Karpas-422 (cell line): ENCODE measurements at regions not wholly inside any gene's neighbourhood (a gene's known extent, or its start where the extent isn't known, plus 50 kb on each side); places are given as distances from the start of the nearest gene placed in this dataset.
"Not testable (repeated sequence)": the region's sequence is repeated elsewhere in the genome, so short reads cannot be mapped to it uniquely, and the experiment has no call there.

ENCODE experiments used
- DNase-seq: peaks from one replicate; pipeline ENCODE4 v3.0.0-alpha.2; 2015
- H2AFZ ChIP-seq: fragments of 200-600 bp; sonication (generic); 2 replicates; pipeline ENCODE4 v1.6.1; 2014; ENCODE audit warnings: antibody characterized with exemption, low read length, mixed read lengths
- H3K27ac ChIP-seq: fragments of 200-600 bp; sonication (generic); 2 replicates; pipeline ENCODE4 v1.5.1; 2014; ENCODE audit warnings: mild to moderate bottlenecking, low read length, moderate library complexity
- H3K27me3 ChIP-seq: fragments of 200-600 bp; sonication (generic); 2 replicates; pipeline ENCODE4 v1.6.1; 2014; ENCODE audit warnings: low read length, mixed read lengths
- H3K36me3 ChIP-seq: fragments of 200-600 bp; sonication (generic); 2 replicates; pipeline ENCODE4 v1.6.1; 2014; ENCODE audit warnings: low read length, mixed read lengths; ENCODE audit not compliant: insufficient read depth
- H3K4me1 ChIP-seq: fragments of 200-600 bp; sonication (generic); 2 replicates; pipeline ENCODE4 v1.6.1; 2014; ENCODE audit warnings: mild to moderate bottlenecking, low read length, mixed read lengths
- H3K4me2 ChIP-seq: fragments of 200-600 bp; sonication (generic); 2 replicates; pipeline ENCODE4 v1.6.1; 2014; ENCODE audit warnings: low read length, low read depth, mild to moderate bottlenecking; ENCODE audit not compliant: poor library complexity, severe bottlenecking
- H3K4me3 ChIP-seq: fragments of 200-600 bp; sonication (generic); 2 replicates; pipeline ENCODE4 v1.5.1; 2014; ENCODE audit warnings: mild to moderate bottlenecking, antibody characterized with exemption, low read length, mixed read lengths
- H3K79me2 ChIP-seq: fragments of 200-600 bp; sonication (generic); 2 replicates; pipeline ENCODE4 v1.6.1; 2014; ENCODE audit warnings: mild to moderate bottlenecking, low read length, mixed read lengths
- H3K9ac ChIP-seq: fragments of 200-600 bp; sonication (generic); 2 replicates; pipeline ENCODE4 v1.6.0; 2014; ENCODE audit warnings: low read length
- H3K9me2 ChIP-seq: fragments of 200-600 bp; sonication (generic), shearing (Covaris generic); replicated peaks from 2 replicates; pipeline ENCODE4 v1.6.0; 2014; ENCODE audit warnings: mild to moderate bottlenecking, low read length, moderate library complexity; ENCODE audit not compliant: insufficient read depth
- H3K9me3 ChIP-seq: fragments of 300-700, 200-600 bp; sonication (generic); 2 replicates; pipeline ENCODE4 v1.6.1; 2014; ENCODE audit warnings: low read length, mixed read lengths
- H4K20me1 ChIP-seq: fragments of 200-600 bp; sonication (generic); 2 replicates; pipeline ENCODE4 v1.6.1; 2014; ENCODE audit warnings: mild to moderate bottlenecking, antibody characterized with exemption, low read length, low read depth; ENCODE audit not compliant: insufficient read depth

DNA sequence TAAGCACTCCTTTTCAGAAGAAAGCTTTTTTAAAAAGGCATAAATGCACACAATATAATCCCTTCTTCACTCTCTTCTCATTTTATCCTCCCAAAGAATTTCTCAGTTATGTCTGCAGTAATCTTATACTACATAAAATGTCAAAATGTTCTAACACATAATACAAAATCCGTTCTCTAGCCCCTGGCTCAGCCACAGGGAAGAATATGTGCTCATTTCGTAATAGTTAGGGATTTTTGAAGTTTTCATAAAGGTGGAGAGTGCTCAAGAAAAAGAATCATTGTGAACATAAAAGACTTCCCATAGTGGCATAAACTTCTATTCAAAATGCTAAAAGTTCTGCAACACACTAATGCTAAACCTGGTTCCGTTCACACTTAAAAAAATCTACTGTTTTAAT, 1410.7 kb upstream of the C9orf72 start:
- no peaks in the 10 kb centered on the region for H3K27me3 ChIP-seq
- peaks cover 6% of the 10 kb centered on the region; the same call in 1 of the 2 replicates for H3K9me2 ChIP-seq
- no peak overlapping the region for H3K27ac ChIP-seq
- no peak overlapping the region for H3K9ac ChIP-seq
- no peak overlapping the region for H3K4me2 ChIP-seq
- no peaks in the 10 kb centered on the region for H3K4me1 ChIP-seq
- H3K4me3 ChIP-seq: no peak overlapping the region
- no peaks in the 10 kb centered on the region for H3K36me3 ChIP-seq
- no peak overlapping the region for H2AFZ ChIP-seq
- no peaks in the 10 kb centered on the region for H3K79me2 ChIP-seq
- H3K9me3 ChIP-seq: peaks cover 3% of the 10 kb centered on the region; the same call in 1 of the 2 replicates
- H4K20me1 ChIP-seq: no peaks in the 10 kb centered on the region
- DNase-seq: no peak

DNA sequence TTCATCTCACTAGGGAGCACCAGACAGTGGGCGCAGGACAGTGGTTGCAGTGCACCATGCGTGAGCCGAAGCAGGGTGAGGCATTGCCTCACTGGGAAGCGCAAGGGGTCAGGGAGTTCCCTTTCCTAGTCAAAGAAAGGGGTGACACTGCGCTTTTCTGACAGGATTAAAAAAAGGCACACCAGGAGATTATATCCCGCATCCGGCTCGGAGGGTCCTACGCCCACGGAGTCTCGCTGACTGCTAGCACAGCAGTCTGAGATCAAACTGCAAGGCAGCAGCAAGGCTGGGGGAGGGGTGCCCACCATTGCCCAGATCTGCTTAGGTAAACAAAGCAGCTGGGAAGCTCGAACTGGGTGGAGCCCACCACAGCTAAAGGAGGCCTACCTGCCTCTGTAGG, 1416.7 kb upstream of the C9orf72 start:
- not testable (repeated sequence) for H3K9me3 ChIP-seq, H3K9ac ChIP-seq, H3K27me3 ChIP-seq, H3K79me2 ChIP-seq, DNase-seq, H2AFZ ChIP-seq, H3K36me3 ChIP-seq, H3K4me2 ChIP-seq, H3K9me2 ChIP-seq, H3K4me1 ChIP-seq, H3K4me3 ChIP-seq, H4K20me1 ChIP-seq, H3K27ac ChIP-seq

DNA sequence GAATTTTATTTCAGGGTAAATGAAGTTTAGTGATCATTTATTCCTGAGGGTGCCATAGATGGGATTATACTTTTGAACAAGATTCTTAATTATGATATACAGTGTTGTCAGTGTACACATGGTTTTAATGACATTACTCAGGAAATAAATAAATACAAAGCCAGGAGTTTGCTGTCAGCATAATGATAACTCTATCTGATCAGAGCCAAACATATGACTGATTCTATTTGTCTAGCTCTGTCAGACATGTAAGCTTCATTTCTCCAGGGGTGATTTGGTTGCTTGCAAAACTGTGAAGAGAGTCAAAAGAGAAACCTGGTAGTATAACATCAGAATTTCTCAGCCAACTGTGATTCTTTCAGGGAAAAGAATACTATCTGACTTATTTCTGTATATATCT, 1425.8 kb upstream of the C9orf72 start:
- Histone ChIP-seq H3K4me2 (no peak overlapping the region), H3K27ac (no peak overlapping the region), H2AFZ (no peak overlapping the region), H3K79me2 (no peaks in the 10 kb centered on the region), H3K9me3 (no peaks in the 10 kb centered on the region), H3K9ac (no peak overlapping the region), H3K4me1 (no peaks in the 10 kb centered on the region), H3K9me2 (no peaks in the 10 kb centered on the region), H4K20me1 (no peaks in the 10 kb centered on the region), H3K36me3 (no peaks in the 10 kb centered on the region), H3K4me3 (no peak overlapping the region), H3K27me3 (no peaks in the 10 kb centered on the region)
- DNase-seq: no peak

DNA sequence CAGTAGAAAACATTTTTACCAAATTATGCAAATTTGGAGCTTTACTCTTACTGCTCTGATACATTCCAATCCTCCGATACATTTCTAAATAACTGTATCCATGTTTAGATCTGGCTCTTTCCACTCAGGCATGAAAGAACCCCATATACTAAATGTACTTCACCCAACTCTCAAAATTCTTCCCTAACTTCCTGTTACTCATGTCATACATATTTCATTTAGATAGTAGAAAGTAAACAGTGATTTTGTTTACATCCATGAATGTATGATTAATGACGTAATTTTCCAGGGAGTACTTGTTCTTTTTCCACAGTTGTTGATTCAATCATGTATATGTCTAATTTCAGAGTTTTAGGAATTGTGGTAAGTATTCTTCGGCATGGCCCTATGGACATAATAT, 1426.5 kb upstream of the C9orf72 start:
- Histone ChIP-seq H3K9ac (no peak overlapping the region), H3K27me3 (no peaks in the 10 kb centered on the region), H3K4me1 (no peaks in the 10 kb centered on the region), H3K36me3 (no peaks in the 10 kb centered on the region), H3K79me2 (no peaks in the 10 kb centered on the region), H4K20me1 (no peaks in the 10 kb centered on the region), H3K27ac (no peak overlapping the region), H3K4me3 (no peak overlapping the region), H3K4me2 (no peak overlapping the region), H2AFZ (no peak overlapping the region), H3K9me2 (no peaks in the 10 kb centered on the region), H3K9me3 (peaks cover 5% of the 10 kb centered on the region; the same call in 1 of the 2 replicates)
- DNase-seq: no peak

DNA sequence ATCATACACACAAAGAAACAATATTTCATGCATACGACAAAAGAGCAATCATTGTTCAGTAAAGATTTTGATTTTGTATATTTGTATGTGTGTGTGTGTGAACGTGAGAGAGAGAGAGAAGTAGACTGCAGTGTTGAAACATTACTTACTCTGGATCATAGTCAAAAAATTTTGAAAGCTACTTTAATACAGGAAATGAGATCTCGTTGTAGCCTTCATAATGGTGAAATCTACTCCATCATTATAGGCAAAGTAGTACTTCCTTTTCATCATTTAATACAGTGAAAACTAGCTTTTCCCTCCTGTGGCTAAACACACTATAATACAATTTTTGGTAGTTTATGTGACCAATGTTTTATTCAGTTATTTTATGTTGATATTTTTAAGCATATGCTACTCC, 1427.7 kb upstream of the C9orf72 start:
- H3K9me3 ChIP-seq: peaks cover 7% of the 10 kb centered on the region; the same call in 1 of the 2 replicates
- H2AFZ ChIP-seq: no peak overlapping the region
- no peaks in the 10 kb centered on the region for H3K4me1 ChIP-seq
- H4K20me1 ChIP-seq: no peaks in the 10 kb centered on the region
- H3K27me3 ChIP-seq: no peaks in the 10 kb centered on the region
- H3K9ac ChIP-seq: no peak overlapping the region
- no peak for DNase-seq
- no peak overlapping the region for H3K4me3 ChIP-seq
- no peaks in the 10 kb centered on the region for H3K79me2 ChIP-seq
- H3K4me2 ChIP-seq: no peak overlapping the region
- H3K36me3 ChIP-seq: no peaks in the 10 kb centered on the region
- no peaks in the 10 kb centered on the region for H3K9me2 ChIP-seq
- no peak overlapping the region for H3K27ac ChIP-seq

DNA sequence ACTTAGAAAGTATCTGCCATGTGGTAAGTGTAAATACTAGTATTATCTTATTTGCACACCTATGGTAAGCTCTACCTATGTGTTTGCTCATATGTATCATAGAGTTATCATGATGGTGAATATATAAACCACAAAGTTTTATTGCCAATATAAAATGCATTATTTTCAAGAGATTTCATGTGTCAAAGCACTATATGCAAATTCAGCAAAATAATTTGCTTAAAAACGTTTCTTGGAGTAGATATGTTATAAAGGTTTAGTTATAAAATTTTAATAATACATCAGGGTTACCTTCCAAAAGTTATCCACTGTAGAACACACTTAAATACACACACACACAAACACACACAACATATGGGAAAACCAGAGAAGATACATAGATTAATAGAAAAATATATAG, 1431.7 kb upstream of the C9orf72 start:
- Histone ChIP-seq H4K20me1 (no peaks in the 10 kb centered on the region), H3K4me3 (no peak overlapping the region), H3K9ac (no peak overlapping the region), H3K27me3 (no peaks in the 10 kb centered on the region), H3K79me2 (no peaks in the 10 kb centered on the region), H3K36me3 (no peaks in the 10 kb centered on the region), H3K4me1 (no peaks in the 10 kb centered on the region), H2AFZ (no peak overlapping the region), H3K9me2 (no peaks in the 10 kb centered on the region), H3K9me3 (peaks cover 10% of the 10 kb centered on the region; the same call in 1 of the 2 replicates), H3K27ac (no peak overlapping the region), H3K4me2 (no peak overlapping the region)
- DNase-seq: no peak

DNA sequence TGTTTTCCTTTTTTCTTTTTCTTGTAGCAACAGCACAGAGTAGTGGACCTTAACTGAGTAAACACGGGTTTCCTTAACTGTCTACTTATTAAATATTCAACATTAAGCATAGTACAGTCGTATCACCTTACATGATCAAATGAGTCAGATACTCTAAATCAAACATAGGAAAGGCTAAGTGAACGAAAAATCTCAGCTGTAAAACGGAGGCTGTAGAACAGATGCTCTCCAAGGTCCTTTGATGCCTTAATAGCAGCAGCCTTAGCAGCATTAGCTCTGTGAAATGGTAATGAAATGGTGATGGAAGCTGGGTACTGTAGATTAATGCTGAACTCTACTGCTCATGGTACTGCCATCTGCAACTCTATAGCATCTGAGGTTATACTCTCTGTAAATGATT, 1433.3 kb upstream of the C9orf72 start:
- Histone ChIP-seq H3K4me1 (no peaks in the 10 kb centered on the region), H3K27ac (no peak overlapping the region), H3K36me3 (no peaks in the 10 kb centered on the region)

DNA sequence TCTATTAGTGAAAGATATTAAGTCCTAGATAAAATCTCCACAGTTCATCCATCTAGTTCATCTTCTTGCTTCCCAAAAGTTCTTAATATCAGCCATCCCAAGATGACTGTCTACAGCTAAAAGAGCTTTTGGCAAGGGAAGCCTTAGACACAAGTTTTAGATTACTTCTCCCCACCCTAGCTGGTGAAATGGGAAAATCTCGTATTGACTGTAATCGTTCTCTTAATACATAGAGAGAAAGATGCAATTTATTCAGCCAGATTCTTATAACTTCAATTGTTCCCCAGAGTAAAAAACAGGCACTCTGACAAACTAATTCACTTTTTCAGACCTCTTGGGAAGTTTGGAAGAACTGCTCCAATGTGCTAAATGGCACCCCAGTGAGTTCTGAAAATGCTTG, 1439.6 kb upstream of the C9orf72 start:
- Histone ChIP-seq H3K9me2 (no peaks in the 10 kb centered on the region), H3K79me2 (no peaks in the 10 kb centered on the region)
- no peak for DNase-seq

More for the DNA sequence above, 1433.3 kb upstream of the C9orf72 start:
- Histone ChIP-seq H3K4me3 (no peak overlapping the region), H3K9ac (no peak overlapping the region), H4K20me1 (no peaks in the 10 kb centered on the region), H3K4me2 (no peak overlapping the region), H3K9me3 (peaks cover 10% of the 10 kb centered on the region; the same call in 1 of the 2 replicates), H2AFZ (no peak overlapping the region), H3K27me3 (no peaks in the 10 kb centered on the region), H3K79me2 (no peaks in the 10 kb centered on the region), H3K9me2 (no peaks in the 10 kb centered on the region)
- no peak for DNase-seq

DNA sequence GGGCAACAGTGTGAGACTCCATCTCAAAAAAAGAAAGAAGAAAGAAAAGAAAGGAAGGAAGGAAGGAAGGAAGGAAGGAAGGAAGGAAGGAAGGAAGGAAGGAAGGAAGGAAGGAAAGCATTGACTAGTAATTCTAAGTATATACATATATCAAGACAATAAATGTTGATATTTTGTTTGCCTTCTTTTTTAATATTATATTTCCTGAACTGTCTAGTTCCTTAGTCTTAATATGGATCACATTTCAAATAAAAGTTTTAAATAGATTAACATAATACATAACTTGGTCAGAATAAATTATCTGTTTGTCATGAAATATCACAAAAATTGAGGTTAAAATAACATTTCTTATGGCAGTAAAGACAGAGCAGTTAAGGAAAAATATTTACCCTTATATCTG, 1448.4 kb upstream of the C9orf72 start:
- H3K79me2 ChIP-seq: no peaks in the 10 kb centered on the region
- no peaks in the 10 kb centered on the region for H3K9me3 ChIP-seq
- no peaks in the 10 kb centered on the region for H3K27me3 ChIP-seq
- H3K36me3 ChIP-seq: no peaks in the 10 kb centered on the region
- no peak overlapping the region for H3K4me3 ChIP-seq
- no peaks in the 10 kb centered on the region for H3K9me2 ChIP-seq
- H3K27ac ChIP-seq: no peak overlapping the region
- no peaks in the 10 kb centered on the region for H4K20me1 ChIP-seq
- DNase-seq: no peak
- no peaks in the 10 kb centered on the region for H3K4me1 ChIP-seq
- H2AFZ ChIP-seq: no peak overlapping the region
- no peak overlapping the region for H3K4me2 ChIP-seq
- no peak overlapping the region for H3K9ac ChIP-seq

More for the DNA sequence above, 1439.6 kb upstream of the C9orf72 start:
- Histone ChIP-seq H3K27ac (no peak overlapping the region), H3K9me3 (0 out of 2 replicates have a peak, but pooled peaks cover 7% of the 10 kb centered on the region), H3K4me1 (no peaks in the 10 kb centered on the region), H4K20me1 (no peaks in the 10 kb centered on the region), H3K4me3 (no peak overlapping the region), H3K36me3 (no peaks in the 10 kb centered on the region), H2AFZ (no peak overlapping the region), H3K4me2 (no peak overlapping the region), H3K9ac (no peak overlapping the region), H3K27me3 (no peaks in the 10 kb centered on the region)
